Muscle of leg (tissue), 3 donors: ENCODE measurements at regions not wholly inside any gene's neighbourhood (a gene's known extent, or its start where the extent isn't known, plus 50 kb on each side); places are given as distances from the start of the nearest gene placed in this dataset.
A peak's percentile ranks its signal among the peaks of the same experiment; 100 is the strongest.

Experiments used
- DNase-seq: peaks from one replicate; pipeline ENCODE4 v3.0.0; 2013
- H3K27ac ChIP-seq: one replicate; pipeline ENCODE4 v1.5.1; 2013; ENCODE audit warnings: mild to moderate bottlenecking, low read length, control low read depth
- H3K27me3 ChIP-seq: one replicate; pipeline ENCODE4 v1.6.1; 2013; ENCODE audit warnings: low read length; ENCODE audit not compliant: control insufficient read depth, insufficient read depth
- H3K36me3 ChIP-seq: one replicate; pipeline ENCODE4 v1.6.1; 2013; ENCODE audit warnings: low read length; ENCODE audit not compliant: control insufficient read depth, insufficient read depth
- H3K4me1 ChIP-seq: one replicate; pipeline ENCODE4 v1.6.1; 2013; ENCODE audit warnings: low read length; ENCODE audit not compliant: control insufficient read depth, insufficient read depth
- H3K4me3 ChIP-seq: one replicate; pipeline ENCODE4 v1.5.1; 2013; ENCODE audit warnings: low read length, control low read depth
- H3K9me3 ChIP-seq: replicated peaks from 2 replicates; pipeline ENCODE4 v1.6.1; 2013; ENCODE audit warnings: low read depth, low read length; ENCODE audit not compliant: control insufficient read depth
- WGBS: methylation state at CpG from one replicate; pipeline ENCODE4 v1.1.5; 2013; ENCODE audit warnings: missing lambda C conversion rate; ENCODE audit not compliant: insufficient coverage; 5-methylcytosine and 5-hydroxymethylcytosine counted together

DNA sequence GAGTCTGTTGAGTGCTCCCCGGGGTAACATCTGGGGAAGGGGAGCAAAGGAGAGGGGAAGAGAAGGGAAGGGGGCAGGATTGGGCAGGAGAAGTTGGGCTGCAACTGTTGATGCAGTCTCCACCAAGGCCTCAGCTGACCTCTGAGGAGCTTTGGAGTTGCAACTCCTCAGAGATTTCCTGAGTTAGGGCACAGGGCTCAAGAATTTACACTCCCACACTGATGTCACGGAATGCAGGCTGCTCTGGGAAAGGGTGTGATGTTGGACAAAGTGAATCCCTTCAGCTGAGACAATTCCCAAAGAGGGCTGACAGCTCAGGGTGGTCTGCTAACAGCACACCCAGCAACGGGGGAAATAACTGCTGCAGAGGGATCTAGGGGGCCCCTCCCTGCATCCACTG is 295.6 kb downstream of the PCNX1 start:
- WGBS = 30% methylated on average over 2 of the region's 3 CpGs
- H3K27ac ChIP-seq = no peak overlapping the region

GRCh38 chr14:71203306-71203705 is 296.0 kb downstream of the PCNX1 start:
- H3K36me3 ChIP-seq = no peaks in the 10 kb centered on the region
- H3K9me3 ChIP-seq = no peaks in the 10 kb centered on the region
- peaks cover 4% of the 10 kb centered on the region for H3K4me1 ChIP-seq
- 83% methylated on average over 6 of the region's 6 CpGs for WGBS
- H3K27me3 ChIP-seq = no peaks in the 10 kb centered on the region
- H3K4me3 ChIP-seq = no peak overlapping the region
- DNase-seq = no peak
- H3K27ac ChIP-seq = no peak overlapping the region

More for the DNA sequence above, 295.6 kb downstream of the PCNX1 start:
- H3K4me3 ChIP-seq = no peak overlapping the region
- peaks cover 4% of the 10 kb centered on the region for H3K4me1 ChIP-seq
- DNase-seq = no peak
- H3K27me3 ChIP-seq = no peaks in the 10 kb centered on the region
- no peaks in the 10 kb centered on the region for H3K36me3 ChIP-seq
- H3K9me3 ChIP-seq = no peaks in the 10 kb centered on the region

- Histone ChIP-seq H3K27ac (no peak overlapping the region), H3K36me3 (no peaks in the 10 kb centered on the region), H3K4me3 (no peak overlapping the region), H3K9me3 (no peaks in the 10 kb centered on the region), H3K27me3 (no peaks in the 10 kb centered on the region), H3K4me1 (peaks cover 4% of the 10 kb centered on the region)
- 77% methylated on average over 2 of the region's 2 CpGs for WGBS
- DNase-seq = no peak
Measured at GRCh38 chr14:71204231-71204630, 297.0 kb downstream of the PCNX1 start.

DNA sequence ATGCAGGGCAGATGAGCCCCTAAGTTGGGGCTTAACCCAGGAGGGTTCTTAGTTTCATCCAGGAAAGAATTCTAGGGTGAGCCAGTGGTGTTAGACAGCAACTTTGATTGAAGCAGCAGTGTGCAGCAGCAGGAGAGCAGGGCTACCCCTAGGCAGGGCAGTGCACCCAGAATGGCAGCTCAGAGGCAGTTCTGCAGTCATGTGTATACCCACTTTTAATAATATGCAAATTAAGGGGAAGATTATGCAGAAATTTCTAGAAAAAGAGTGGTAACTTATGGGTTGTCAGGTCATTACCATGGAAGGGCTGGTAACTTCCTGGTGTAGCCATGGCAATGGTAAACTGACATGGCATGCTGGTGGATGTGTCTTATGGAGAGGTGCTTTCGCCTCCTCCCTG is 297.5 kb downstream of the PCNX1 start:
- peaks cover 4% of the 10 kb centered on the region for H3K4me1 ChIP-seq
- no CpG with 5 or more reads among the region's 1 CpG for WGBS
- H3K4me3 ChIP-seq = no peak overlapping the region
- DNase-seq = no peak
- H3K36me3 ChIP-seq = no peaks in the 10 kb centered on the region
- H3K27me3 ChIP-seq = no peaks in the 10 kb centered on the region
- no peak overlapping the region for H3K27ac ChIP-seq
- H3K9me3 ChIP-seq = no peaks in the 10 kb centered on the region

DNA sequence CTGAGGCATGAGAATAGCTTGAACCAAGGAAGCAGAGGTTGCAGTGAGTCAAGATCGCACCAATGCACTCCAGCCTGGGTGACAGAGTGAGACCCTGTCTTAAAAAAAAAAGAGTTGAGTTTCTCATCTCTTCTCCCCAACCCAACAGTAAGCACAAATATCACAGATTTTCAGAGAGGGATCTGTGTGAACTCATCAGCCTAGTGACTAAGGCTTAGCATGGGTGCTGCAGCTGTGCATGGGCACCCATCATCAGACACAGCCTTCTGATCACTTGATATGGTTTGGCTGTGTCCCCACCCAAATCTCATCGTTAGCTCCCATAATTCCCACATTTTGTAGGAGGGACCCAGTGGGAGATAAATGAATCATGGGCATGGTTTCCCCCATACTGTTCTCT is 298.9 kb downstream of the PCNX1 start:
- no peaks in the 10 kb centered on the region for H3K27me3 ChIP-seq
- no peak overlapping the region for H3K4me3 ChIP-seq
- H3K36me3 ChIP-seq = no peaks in the 10 kb centered on the region
- H3K27ac ChIP-seq = no peak overlapping the region
- H3K9me3 ChIP-seq = no peaks in the 10 kb centered on the region
- DNase-seq = no peak
- no CpG with 5 or more reads among the region's 2 CpGs for WGBS
- H3K4me1 ChIP-seq = peaks cover 4% of the 10 kb centered on the region

- 47% methylated on average over 7 of the region's 7 CpGs for WGBS
- peak; percentile 49 for DNase-seq
- Histone ChIP-seq H3K36me3 (no peaks in the 10 kb centered on the region), H3K9me3 (no peaks in the 10 kb centered on the region), H3K4me3 (no peak overlapping the region), H3K27ac (no peak overlapping the region), H3K27me3 (no peaks in the 10 kb centered on the region), H3K4me1 (peaks cover 4% of the 10 kb centered on the region)
Measured at GRCh38 chr14:71206766-71207371, 299.6 kb downstream of the PCNX1 start.

DNA sequence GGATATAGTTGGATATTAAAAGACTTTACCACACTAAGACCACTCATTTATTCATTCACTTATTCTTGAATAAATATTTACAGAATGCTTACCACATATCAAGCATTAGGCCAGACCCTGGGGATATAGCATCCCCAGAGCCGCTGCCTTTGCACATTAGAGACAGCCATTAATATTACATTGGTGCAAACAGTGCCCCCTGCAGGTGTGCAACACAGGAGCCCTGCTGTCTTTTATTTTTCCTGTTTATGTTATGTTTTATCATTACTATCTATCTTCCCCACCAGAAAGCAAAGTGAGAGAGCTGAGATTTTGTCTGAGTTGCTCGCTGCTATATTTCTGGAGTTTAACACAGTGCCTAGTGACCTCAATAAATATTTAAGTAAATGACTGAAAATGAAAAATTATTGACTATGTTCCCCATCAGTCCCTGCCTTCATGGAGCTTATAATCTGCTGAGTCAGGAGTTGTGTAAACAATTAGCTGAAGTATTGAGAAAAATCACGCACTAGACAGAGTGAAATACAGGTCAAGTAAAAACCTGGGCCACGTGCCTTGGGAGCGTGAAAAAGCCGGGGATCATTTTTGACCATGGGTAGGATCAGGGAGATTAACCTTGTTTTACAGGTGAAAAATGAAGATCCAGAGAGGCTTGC is 301.6 kb downstream of the PCNX1 start:
- no peak for DNase-seq
- no peaks in the 10 kb centered on the region for H3K9me3 ChIP-seq
- peaks cover 7% of the 10 kb centered on the region for H3K4me1 ChIP-seq
- H3K36me3 ChIP-seq = no peaks in the 10 kb centered on the region
- H3K4me3 ChIP-seq = no peak overlapping the region
- no peaks in the 10 kb centered on the region for H3K27me3 ChIP-seq
- H3K27ac ChIP-seq = no peak overlapping the region
- WGBS = 90% methylated on average over 4 of the region's 6 CpGs

DNA sequence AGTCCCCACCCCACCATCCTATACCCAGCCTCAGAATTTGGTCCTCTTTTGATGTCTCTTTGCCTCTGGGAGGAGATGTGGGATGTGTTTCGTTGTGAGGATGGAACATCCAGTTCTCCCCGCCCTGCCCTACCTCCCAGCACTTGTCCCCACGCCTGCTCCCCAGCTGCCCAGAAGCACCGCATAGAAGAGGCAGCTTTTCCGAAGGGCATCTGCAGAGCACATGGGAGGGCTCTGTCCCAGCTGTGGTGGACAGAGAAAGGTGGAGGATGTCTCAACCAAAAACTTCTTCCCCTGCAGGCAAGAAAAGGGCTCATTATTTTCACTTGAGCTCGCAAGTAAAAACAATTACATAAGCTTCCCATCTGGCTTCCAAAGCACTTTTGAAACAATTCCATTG is 302.6 kb downstream of the PCNX1 start:
- no peak overlapping the region for H3K27ac ChIP-seq
- no peak overlapping the region for H3K4me3 ChIP-seq
- no CpG with 5 or more reads among the region's 6 CpGs for WGBS
- peaks cover 7% of the 10 kb centered on the region for H3K4me1 ChIP-seq
- no peak for DNase-seq
- no peaks in the 10 kb centered on the region for H3K36me3 ChIP-seq
- H3K27me3 ChIP-seq = no peaks in the 10 kb centered on the region
- H3K9me3 ChIP-seq = no peaks in the 10 kb centered on the region

DNA sequence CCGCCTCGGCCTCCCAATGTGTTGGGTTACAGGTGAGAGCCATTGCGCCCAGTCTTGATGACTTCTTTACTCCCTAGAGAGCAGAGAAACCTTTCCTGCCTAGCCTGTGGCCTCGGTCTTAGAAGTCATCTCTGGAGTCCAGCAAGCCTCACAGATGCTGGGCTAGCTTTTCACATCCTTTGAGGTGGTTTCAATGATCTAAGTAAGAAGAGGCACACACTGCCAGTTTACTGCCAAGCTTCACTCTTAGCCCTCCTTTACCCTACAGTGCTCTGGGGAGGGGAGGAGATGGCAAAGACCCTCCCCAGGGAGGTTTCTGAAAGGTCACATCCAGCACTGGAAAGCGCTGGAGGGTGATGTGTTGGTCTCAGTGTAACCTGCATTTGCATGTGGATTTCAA is 304.8 kb downstream of the PCNX1 start:
- Histone ChIP-seq H3K4me1 (peaks cover 6% of the 10 kb centered on the region), H3K9me3 (no peaks in the 10 kb centered on the region), H3K4me3 (no peak overlapping the region), H3K36me3 (no peaks in the 10 kb centered on the region), H3K27me3 (no peaks in the 10 kb centered on the region), H3K27ac (no peak overlapping the region)
- no peak for DNase-seq
- 100% methylated on average over 2 of the region's 5 CpGs for WGBS

- peaks cover 5% of the 10 kb centered on the region for H3K9me3 ChIP-seq
- H3K4me1 ChIP-seq = peaks cover 3% of the 10 kb centered on the region
- no peaks in the 10 kb centered on the region for H3K27me3 ChIP-seq
- no peak overlapping the region for H3K27ac ChIP-seq
- H3K4me3 ChIP-seq = no peak overlapping the region
- 41% methylated on average over 9 of the region's 10 CpGs for WGBS
- DNase-seq = peak; percentile 35
- no peaks in the 10 kb centered on the region for H3K36me3 ChIP-seq
Measured at GRCh38 chr14:71212683-71213107, 305.4 kb downstream of the PCNX1 start.
